Adrenal gland (tissue), 9 donors: ENCODE measurements at regions not wholly inside any gene's neighbourhood (a gene's known extent, or its start where the extent isn't known, plus 50 kb on each side); places are given as distances from the start of the nearest gene placed in this dataset.

Experiments used
- DNase-seq, 7 donors: peaks; one replicate each; pipeline ENCODE4 v3.0.0-alpha.2; 2019 to 2020
- H3K27ac ChIP-seq, 5 donors: fragments of 200-600 bp; sonication (generic) in 4 of 5; 1 replicate in 3 of 5; 2 replicates in 2 of 5; pipeline versions ENCODE4 v1.5.1 to v1.8.0; 2016 to 2020; ENCODE audit warnings: mild to moderate bottlenecking in 1 of 5
- H3K27me3 ChIP-seq: fragments of 200-600 bp; 2 replicates; pipeline ENCODE4 v1.8.0; 2021
- H3K36me3 ChIP-seq, 2 donors: fragments of 200-600 bp; replicated peaks in 1 of 2; 1 replicate in 1 of 2; 2 replicates in 1 of 2; pipeline versions ENCODE4 v1.5.1 to v1.8.0; 2018 to 2022
- H3K4me1 ChIP-seq, 2 donors: fragments of 200-600 bp; replicated peaks in 1 of 2; 1 replicate in 1 of 2; 2 replicates in 1 of 2; pipeline versions ENCODE4 v1.5.1 to v1.8.0; 2018 to 2021
- H3K4me3 ChIP-seq, 4 donors: fragments of 200-600 bp; sonication (generic) in 3 of 4; one replicate each; pipeline ENCODE4 v1.5.1; 2016 to 2018
- H3K9me3 ChIP-seq, 3 donors: fragments of 200-600 bp; sonication (generic) in 1 of 3; replicated peaks in 1 of 3; 1 replicate in 2 of 3; 2 replicates in 1 of 3; pipeline versions ENCODE4 v1.5.1 to v1.8.0; 2016 to 2021
- POLR2A ChIP-seq, 2 donors: fragments of 450-650 bp; IDR thresholded peaks; one replicate each; pipeline ENCODE4 v1.6.1; 2017; ENCODE audit warnings: antibody characterized with exemption in 2 of 2, mild to moderate bottlenecking in 2 of 2, moderate library complexity in 1 of 2
- WGBS, 4 donors: extraction: QIAGEN DNeasy Blood & Tissue Kit in 2 of 4; methylation state at CpG; one replicate each; pipeline versions ENCODE4 v1.1.5 to v1.1.7; 2013 to 2017; 5-methylcytosine and 5-hydroxymethylcytosine counted together
- intact Hi-C, 2 donors: fragments of 100-400 bp; cut with DNase I; formaldehyde crosslinking; loops; one replicate each; pipeline versions ENCODE4 v1.14.1 to v1.15.0; 2022 to 2023
- TF ChIP-seq, protein P1 (sequence below), 6 experiments: fragments of 450-650 bp in 4 of 6; fragments of 200-600 bp in 2 of 6; sonication (generic) in 1 of 6; IDR thresholded peaks; 1 replicate in 5 of 6; 2 replicates in 1 of 6; pipeline versions ENCODE4 v1.5.1 to v1.8.0; 2016 to 2021; ENCODE audit warnings: antibody characterized with exemption in 6 of 6, mild to moderate bottlenecking in 2 of 6, moderate library complexity in 1 of 6
- donor health status: healthy with polysubstance abuse.
- donor health status: Bipolar disorder and iron deficiency.
- donor health status: DM: yes; HTN: yes; CAD: no.
- donor health status: DM: no; HTN: no; CAD: no.
- donor health status: DM: no; HTN: no; CAD: no.

DNA sequence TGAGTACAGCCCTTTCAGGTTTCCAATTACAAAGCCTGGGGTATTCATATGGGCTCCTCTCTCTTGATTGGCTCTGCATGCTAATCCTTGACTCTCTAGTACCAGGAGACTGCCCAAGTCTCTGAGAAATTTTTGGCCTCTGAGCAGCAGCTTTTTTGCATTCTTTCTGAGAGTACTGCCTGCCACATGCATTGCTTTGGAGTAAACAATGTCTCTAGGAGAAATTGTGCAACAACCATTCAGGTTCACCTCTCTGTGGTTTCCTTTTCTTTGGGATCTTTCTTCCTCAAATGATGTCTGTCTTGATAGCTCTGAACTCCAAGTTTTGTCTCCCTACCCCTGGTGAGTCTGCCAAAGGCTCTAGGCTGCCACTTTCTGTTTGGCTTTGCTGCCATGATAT, 115.8 kb upstream of the SETBP1 start:
- TF ChIP-seq, protein P1, sequence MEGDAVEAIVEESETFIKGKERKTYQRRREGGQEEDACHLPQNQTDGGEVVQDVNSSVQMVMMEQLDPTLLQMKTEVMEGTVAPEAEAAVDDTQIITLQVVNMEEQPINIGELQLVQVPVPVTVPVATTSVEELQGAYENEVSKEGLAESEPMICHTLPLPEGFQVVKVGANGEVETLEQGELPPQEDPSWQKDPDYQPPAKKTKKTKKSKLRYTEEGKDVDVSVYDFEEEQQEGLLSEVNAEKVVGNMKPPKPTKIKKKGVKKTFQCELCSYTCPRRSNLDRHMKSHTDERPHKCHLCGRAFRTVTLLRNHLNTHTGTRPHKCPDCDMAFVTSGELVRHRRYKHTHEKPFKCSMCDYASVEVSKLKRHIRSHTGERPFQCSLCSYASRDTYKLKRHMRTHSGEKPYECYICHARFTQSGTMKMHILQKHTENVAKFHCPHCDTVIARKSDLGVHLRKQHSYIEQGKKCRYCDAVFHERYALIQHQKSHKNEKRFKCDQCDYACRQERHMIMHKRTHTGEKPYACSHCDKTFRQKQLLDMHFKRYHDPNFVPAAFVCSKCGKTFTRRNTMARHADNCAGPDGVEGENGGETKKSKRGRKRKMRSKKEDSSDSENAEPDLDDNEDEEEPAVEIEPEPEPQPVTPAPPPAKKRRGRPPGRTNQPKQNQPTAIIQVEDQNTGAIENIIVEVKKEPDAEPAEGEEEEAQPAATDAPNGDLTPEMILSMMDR (IDR thresholded peaks at IDR 0.05), result no peak
- TF ChIP-seq POLR2A (IDR thresholded peaks at IDR 0.05), result no peak
- Histone ChIP-seq H3K27ac (no peak overlapping the region), H3K36me3 (no peaks in the 10 kb centered on the region), H3K4me3 (no peak overlapping the region), H3K4me1 (no peaks in the 10 kb centered on the region), H3K27me3 (no peaks in the 10 kb centered on the region), H3K9me3 (no peaks in the 10 kb centered on the region)
- intact Hi-C loops, result no loop called here
- DNase-seq, result no peak

DNA sequence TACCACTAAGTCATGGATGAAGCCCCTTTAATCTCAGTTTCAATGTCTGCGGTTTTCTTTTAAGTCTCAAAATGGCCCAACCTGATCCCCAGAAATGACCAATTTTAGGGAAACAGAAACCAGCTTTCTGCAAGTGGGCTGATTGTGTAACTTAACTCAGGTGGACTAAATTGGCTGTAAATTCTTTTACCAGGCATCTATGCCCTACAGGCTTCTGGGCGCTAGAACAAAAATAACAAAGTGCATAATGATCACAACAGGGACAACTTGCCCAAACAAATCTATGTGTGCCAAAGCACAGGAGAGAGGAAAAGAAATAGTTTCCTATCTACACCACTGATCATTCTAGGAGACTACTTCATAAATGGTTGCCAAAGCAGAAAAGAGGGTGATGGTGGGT, 112.3 kb upstream of the SETBP1 start:
- Histone ChIP-seq H3K4me3 (no peak overlapping the region), H3K36me3 (no peaks in the 10 kb centered on the region), H3K4me1 (no peaks in the 10 kb centered on the region), H3K9me3 (no peaks in the 10 kb centered on the region), H3K27me3 (no peaks in the 10 kb centered on the region), H3K27ac (no peak overlapping the region)
- intact Hi-C loops, result no loop called here
- WGBS, 4 donors, result 69 to 90% (median 83%) methylated on average over 2 of the region's 2 CpGs
- TF ChIP-seq, protein P1 (IDR thresholded peaks at IDR 0.05), result no peak
- TF ChIP-seq POLR2A (IDR thresholded peaks at IDR 0.05), result no peak
- DNase-seq, result no peak

DNA sequence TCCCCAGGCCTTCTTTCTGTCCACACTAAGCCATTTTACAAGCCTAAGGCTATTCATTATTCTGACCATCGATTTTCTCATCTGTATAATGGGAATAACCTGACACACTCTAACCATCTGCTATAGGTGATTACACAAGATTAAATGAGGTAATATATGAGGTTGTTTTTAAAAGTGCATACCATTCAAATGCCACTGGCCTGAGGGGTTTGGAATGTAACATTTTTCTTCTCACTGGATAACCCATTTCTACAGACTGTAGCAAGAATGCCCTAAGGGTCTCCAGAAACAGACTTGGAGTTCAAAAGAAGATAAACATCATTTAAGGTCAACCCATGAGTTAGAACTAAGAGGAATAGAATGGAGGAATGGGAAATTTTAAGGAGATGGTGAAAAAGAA, 111.7 kb upstream of the SETBP1 start:
- intact Hi-C loops, result no loop called here
- Histone ChIP-seq H3K9me3 (no peaks in the 10 kb centered on the region), H3K27ac (no peak overlapping the region), H3K4me1 (no peaks in the 10 kb centered on the region), H3K27me3 (no peaks in the 10 kb centered on the region), H3K4me3 (no peak overlapping the region), H3K36me3 (no peaks in the 10 kb centered on the region)
- 63 to 69% (median 66%) methylated on average over 1 of the region's 1 CpG for WGBS, 4 donors
- no peak for TF ChIP-seq POLR2A (IDR thresholded peaks at IDR 0.05)
- TF ChIP-seq, protein P1 (IDR thresholded peaks at IDR 0.05), result no peak
- DNase-seq, result no peak

DNA sequence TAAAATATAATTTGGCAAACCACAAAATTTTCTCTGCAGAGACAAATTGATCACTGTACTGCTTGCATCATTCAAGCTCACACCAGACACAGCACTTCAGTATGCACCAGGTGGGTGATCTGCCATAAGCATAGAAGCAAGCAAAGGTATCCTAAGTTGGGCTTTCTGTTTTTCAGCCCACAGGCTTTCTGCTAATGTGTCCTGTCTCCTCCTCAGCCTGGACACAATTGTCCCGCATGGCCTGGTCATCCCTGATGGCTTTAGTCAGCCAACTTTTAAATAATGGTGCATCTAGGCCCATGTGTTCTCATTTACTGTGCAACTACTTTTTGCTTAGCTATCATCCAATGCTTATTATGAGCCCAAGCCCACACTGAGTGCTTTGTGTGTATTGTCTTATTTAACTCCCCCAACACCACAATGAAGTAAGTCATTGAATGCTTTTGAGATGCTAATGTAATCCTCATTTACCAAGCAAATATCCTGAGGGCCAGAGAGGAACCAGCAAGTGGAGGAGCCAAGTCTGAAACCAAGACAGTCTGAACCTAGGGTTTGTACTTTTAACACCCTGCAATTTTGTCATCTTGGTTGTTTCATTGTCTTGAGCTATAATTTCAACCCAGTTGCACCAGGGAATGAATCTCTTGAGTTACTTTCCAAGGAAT, 111.2 kb upstream of the SETBP1 start:
- Histone ChIP-seq H3K9me3 (no peaks in the 10 kb centered on the region), H3K4me1 (no peaks in the 10 kb centered on the region), H3K4me3 (no peak overlapping the region), H3K27me3 (no peaks in the 10 kb centered on the region), H3K36me3 (no peaks in the 10 kb centered on the region), H3K27ac (no peak overlapping the region)
- DNase-seq, result no peak
- TF ChIP-seq, protein P1 (IDR thresholded peaks at IDR 0.05), result no peak
- TF ChIP-seq POLR2A (IDR thresholded peaks at IDR 0.05), result no peak
- intact Hi-C loops, result no loop called here
- 89 to 100% (median 92%) methylated on average over 1 of the region's 1 CpG for WGBS, 4 donors
